GM19240 (cell line): ENCODE measurements at regions not wholly inside any gene's neighbourhood (a gene's known extent, or its start where the extent isn't known, plus 50 kb on each side); places are given as distances from the start of the nearest gene placed in this dataset.

Source experiments
- DNase-seq: peaks from one replicate; pipeline ENCODE4 v3.0.0; 2011; ENCODE audit warnings: low spot score; ENCODE audit not compliant: insufficient read length

GRCh38 chr4:32789026-32789608 is 2068.9 kb downstream of the PCDH7 start:
- no peak for DNase-seq

GRCh38 chr4:32790803-32791202 is 2070.6 kb downstream of the PCDH7 start:
- no peak for DNase-seq

- no peak for DNase-seq
Observed at GRCh38 chr4:32798471-32799159, 2078.4 kb downstream of the PCDH7 start.

- no peak for DNase-seq
Observed at GRCh38 chr4:32824336-32824735, 2104.2 kb downstream of the PCDH7 start.

- DNase-seq: no peak
Observed at GRCh38 chr4:32826169-32826568, 2106.0 kb downstream of the PCDH7 start.

- no peak for DNase-seq
Observed at GRCh38 chr4:32830160-32830559, 2110.0 kb downstream of the PCDH7 start.

GRCh38 chr4:32831104-32831503 is 2110.9 kb downstream of the PCDH7 start:
- no peak for DNase-seq

GRCh38 chr4:32840461-32841189 is 2120.5 kb downstream of the PCDH7 start:
- no peak for DNase-seq

GRCh38 chr4:32841217-32841616 is 2121.0 kb downstream of the PCDH7 start:
- no peak for DNase-seq

- no peak for DNase-seq
Observed at GRCh38 chr4:32847461-32847860, 2127.3 kb downstream of the PCDH7 start.

GRCh38 chr4:32855622-32856021 is 2135.5 kb downstream of the PCDH7 start:
- DNase-seq: no peak

- DNase-seq: no peak
Observed at GRCh38 chr4:32858361-32858760, 2138.2 kb downstream of the PCDH7 start.

GRCh38 chr4:32858971-32859370 is 2138.8 kb downstream of the PCDH7 start:
- no peak for DNase-seq

GRCh38 chr4:32864713-32865351 is 2144.7 kb downstream of the PCDH7 start:
- DNase-seq: no peak

- no peak for DNase-seq
Observed at GRCh38 chr4:32876546-32876945, 2156.4 kb downstream of the PCDH7 start.

- no peak for DNase-seq
Observed at GRCh38 chr4:32879913-32880312, 2159.7 kb downstream of the PCDH7 start.

GRCh38 chr4:32884198-32884597 is 2164.0 kb downstream of the PCDH7 start:
- DNase-seq: no peak

- DNase-seq: no peak
Observed at GRCh38 chr4:32890398-32890797, 2170.2 kb downstream of the PCDH7 start.

- no peak for DNase-seq
Observed at GRCh38 chr4:32909053-32909452, 2188.9 kb downstream of the PCDH7 start.

GRCh38 chr4:32909736-32910135 is 2189.6 kb downstream of the PCDH7 start:
- no peak for DNase-seq

GRCh38 chr4:32917586-32917985 is 2197.4 kb downstream of the PCDH7 start:
- DNase-seq: no peak
